ENCODE measurements at regions not wholly inside any gene's neighbourhood (a gene's known extent, or its start where the extent isn't known, plus 50 kb on each side); places are given as distances from the start of the nearest gene placed in this dataset.
"Not testable (repeated sequence)": the region's sequence is repeated elsewhere in the genome, so short reads cannot be mapped to it uniquely, and the experiment has no call there.

GRCh38 chr3:153448151-153448829 is 286.3 kb downstream of the RAP2B start:
- no peak for DNase-seq

DNA sequence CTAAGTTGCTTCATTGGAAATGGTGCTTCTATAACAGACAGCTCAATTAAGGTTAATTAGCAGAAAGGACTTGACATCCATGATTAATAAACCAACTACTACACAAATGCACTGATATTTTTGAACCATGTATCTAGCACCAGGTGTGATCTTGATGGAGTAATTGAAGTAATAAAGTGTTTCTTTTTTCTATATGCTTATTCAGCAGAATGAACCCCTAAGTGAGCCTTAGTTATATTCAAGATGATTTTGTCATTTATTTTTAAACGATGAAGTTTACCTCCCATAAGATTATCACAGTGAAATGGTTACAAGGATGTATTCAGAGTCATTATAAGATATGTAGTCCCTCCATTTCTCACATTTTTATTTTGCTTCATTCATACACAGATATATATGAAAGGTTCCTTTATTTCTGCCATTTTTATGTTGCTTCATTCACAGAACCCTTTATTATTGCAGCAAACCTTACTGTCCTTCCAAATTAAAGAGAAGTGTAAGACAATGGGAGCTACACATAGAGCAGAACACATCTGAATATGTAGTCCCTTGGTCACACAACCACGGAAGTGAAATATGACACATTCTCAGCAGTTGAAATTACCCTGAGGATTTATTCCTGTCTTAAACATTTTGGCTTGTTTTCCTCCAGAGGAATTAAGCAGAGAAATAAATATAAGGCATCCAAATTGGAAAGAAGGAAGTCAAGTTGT is 295.0 kb downstream of the RAP2B start:
- no peak for DNase-seq

DNA sequence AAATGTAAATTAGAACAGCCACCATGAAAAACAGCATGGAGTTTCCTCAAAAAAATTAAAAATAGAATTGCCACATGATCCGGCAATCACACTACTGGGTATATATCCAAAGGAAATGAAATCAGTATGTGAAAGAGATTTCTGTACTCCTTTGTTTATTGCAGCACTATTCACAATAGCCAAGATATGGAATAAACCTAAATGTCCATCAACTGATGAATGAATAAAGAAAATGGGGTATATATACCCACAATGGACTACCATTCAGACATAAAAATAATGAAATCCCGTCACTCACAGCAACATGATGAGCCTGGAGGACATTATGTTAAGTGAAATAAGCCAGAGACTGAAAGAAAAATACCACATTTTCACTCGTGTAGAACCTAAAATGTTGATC is 296.9 kb downstream of the RAP2B start:
- DNase-seq = no peak

DNA sequence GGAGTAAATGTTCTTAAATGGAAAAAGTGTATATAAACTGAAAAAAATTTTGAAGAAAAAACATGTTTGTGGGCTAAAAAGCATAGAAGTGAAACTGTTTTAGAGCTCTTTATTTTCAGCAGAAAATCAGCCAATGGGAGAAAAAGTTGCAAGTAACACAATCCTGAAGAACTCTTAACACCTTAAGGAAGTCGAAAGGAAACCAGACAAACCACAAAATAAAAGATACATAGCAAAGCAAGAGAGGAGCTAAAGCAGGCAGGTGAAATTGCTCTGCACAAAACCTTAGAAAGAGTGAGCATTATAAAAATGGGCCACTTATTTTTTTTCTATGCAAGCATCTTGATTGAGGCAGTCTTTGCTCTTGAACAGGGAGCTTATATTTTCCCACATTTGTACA is 300.5 kb downstream of the RAP2B start:
- DNase-seq = no peak

- DNase-seq = no peak
Observed at GRCh38 chr3:153463895-153464294, 301.9 kb downstream of the RAP2B start.

DNA sequence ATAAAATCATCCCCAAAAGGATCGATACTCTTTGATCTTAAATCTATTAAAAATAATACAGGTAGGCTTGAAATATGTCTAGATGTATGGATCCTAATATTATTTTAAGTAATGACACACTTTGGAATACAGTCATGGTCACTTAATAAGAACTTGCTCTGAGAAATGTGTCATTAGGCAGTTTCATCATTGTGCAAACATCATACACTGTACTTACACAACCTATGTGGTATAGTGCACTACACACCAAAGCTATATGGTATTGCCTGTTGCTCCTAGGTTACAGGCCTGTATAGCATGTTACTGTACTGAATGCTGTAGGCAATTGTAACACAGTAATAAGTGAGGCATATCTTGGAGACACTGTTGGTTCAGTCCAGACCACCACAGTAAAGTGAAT is 307.1 kb downstream of the RAP2B start:
- no peak for DNase-seq

DNA sequence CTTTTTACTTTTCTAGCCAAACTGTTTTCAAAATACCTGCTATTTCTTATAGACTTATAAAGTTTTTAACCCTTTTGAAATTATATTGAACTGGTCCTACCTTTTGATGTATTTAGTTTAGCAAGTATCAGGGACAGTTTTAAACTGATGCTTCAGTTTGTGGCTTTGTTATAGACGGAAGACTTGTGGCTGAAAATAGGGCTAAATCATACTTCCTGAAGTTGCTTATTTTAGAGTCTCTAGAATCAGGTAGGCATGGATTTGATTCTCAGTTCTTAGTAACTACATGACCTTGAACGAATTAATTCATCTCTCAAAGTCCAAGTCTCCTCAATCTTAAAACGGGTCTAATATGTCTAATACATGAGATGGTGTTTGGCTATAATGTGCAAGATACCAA is 322.8 kb downstream of the RAP2B start:
- no peak for DNase-seq

GRCh38 chr3:153495422-153495821 is 333.4 kb downstream of the RAP2B start:
- DNase-seq = no peak

- no peak for DNase-seq
Observed at GRCh38 chr3:153502682-153503081, 340.7 kb downstream of the RAP2B start.

GRCh38 chr3:153503873-153504272 is 341.8 kb downstream of the RAP2B start:
- no peak for DNase-seq

GRCh38 chr3:153506205-153506604 is 344.2 kb downstream of the RAP2B start:
- DNase-seq = not testable (repeated sequence)

GRCh38 chr3:153506686-153507085 is 344.7 kb downstream of the RAP2B start:
- not testable (repeated sequence) for DNase-seq

- no peak for DNase-seq
Observed at GRCh38 chr3:153513236-153513635, 351.2 kb downstream of the RAP2B start.

DNA sequence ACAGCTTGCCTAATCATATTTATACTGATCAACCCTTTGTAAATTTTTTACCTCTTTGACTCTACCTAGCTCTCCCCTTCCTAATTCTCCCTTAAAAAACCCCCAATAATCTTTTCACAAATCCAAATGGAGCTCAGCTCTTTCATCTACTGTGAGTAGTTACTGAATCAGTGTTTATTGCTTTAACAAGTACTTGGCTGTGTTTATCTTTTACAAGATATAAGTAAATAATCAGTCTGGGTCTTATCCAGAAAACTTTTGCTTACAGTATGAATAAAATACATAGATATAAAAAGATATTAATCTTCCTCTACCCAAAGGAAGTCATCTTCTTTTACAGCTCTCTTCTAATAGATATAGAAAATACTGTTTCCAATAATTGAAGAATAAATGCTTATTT is 366.4 kb downstream of the RAP2B start:
- DNase-seq = no peak

DNA sequence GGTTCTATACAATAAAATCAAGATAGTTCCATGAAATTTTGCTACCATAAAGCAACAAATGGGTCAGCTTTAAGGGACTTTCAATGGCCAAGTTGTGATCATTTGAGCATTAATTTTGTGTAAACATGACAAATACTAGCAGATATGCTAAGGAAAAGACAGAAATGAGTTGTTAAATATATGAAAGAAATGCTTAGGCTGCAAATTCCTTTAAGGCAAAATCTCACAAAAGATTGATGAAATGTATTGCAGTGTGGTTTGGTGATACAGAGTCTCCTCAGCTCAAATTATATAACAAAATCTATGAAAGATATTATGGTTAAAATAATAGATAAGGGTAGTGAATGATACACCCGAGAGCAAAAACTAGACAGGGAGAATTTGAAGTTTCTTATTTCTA is 377.2 kb downstream of the RAP2B start:
- no peak for DNase-seq

GRCh38 chr3:153545471-153545870 is 383.4 kb downstream of the RAP2B start:
- no peak for DNase-seq

DNA sequence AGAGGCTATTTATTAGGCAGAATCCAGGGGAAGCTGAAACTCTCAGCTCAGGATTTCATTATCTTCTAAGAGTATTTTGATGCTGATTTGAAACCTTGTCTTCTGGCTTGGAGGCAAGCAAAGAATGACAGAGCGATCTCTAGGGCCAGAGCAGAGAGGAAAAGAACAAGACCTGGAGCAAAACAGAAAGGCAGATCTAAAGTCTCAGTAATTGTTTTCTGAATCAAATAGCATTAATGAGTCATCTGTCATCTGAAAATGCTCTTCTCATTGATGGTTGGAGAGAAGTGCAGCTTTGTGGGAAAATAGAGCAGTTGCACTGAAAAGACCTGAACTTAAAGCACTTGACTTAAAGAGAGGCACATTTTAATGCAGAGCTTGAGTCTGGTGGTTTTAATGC is 385.9 kb downstream of the RAP2B start:
- DNase-seq = no peak

DNA sequence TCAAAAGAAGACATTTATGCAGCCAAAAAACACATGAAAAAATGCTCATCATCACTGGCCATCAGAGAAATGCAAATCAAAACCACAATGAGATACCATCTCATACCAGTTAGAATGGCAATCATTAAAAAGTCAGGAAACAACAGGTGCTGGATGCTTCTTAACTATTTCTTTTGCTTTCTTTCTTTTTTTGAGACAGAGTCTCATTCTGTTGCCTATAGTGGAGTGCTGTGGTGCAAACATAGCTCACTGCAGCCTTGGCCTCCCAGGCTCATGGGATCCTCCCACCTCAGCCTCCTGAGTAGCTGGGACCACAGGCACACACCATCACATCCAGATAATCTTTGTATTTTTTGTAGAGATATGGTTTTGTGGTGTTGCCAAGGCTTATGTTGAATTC is 387.7 kb downstream of the RAP2B start:
- not testable (repeated sequence) for DNase-seq

DNA sequence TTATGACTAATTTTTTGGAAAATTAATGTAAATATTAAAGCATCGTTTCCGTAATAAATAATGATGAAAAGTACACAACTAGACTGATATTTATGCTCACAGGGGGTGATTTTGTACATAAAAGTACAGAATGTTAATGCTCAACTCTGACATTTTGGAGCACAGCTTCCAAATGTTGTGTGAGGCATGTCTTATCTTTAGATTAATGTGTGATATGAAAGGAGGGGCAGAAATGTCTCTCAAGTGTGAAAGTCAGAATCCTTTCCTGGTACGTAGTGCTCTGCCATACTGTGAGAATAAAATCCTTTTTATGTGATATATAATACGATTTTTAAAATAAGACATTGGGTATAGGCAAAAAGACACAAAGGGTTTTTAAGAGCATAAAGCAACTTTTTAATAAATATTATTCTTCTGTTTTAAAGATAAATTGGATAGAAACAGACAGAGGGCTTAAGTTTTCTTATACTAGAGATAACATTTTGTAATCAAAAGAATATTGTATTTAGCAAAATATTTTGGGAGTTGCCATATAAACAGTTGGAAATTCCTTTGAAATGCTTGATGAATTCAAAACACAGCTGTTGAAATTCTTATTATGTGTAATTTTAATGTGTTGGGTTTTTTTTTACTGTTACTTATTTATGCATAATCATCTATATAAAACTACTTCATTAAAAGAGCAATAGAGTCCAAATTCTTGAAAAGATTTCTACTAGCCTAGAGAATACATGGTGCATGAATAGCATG is 389.7 kb downstream of the RAP2B start:
- no peak for DNase-seq

DNA sequence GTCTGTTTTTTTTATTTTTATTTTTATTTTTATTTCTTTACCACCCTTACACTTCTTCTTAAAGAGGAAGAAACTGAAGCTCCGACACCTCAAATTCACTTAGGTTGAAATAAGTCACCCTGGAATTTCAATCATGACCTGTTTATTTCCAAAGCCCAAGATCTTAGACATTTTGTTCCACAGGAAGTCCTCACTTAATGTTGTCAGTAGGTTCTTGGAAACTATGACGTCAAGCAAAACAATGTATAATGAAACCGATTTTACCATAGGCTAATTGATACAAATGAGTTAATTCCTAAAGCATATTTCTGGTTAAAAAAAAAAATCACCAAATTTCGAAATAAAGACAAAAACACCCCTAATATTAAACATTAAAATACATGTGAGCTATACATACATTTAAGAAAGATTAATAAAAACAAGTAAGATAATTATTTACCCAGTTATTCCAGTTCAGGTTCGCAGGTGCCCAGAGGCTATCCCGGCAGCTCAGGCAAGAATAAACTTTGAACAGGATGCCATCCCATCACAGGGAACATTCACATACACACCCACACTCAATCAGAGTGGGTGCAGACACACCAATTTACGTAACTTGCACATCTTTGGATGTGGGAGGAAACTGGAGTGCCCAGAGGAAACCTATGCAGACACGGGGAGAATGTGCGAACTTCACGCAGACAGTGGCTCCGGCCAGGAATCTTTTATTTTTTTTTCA is 391.0 kb downstream of the RAP2B start:
- DNase-seq = no peak

DNA sequence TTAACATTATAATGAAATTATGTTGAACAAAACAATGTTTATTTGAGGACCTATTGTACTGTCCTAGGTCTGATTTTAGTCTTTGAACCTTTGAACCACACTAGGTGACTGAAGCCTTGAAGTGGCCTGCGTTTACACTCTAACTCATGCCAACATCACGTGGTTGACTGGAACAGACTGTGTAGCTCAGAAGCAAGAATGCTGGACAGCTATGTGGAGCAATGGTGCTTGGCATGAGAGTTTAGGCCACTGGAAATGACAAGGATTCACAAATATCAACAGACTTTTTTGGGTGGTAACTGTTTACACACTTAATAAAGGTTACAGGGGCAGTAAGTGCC is 391.5 kb downstream of the RAP2B start:
- no peak for DNase-seq

GRCh38 chr3:153555919-153556318 is 393.9 kb downstream of the RAP2B start:
- no peak for DNase-seq

GRCh38 chr3:153559366-153559765 is 397.3 kb downstream of the RAP2B start:
- not testable (repeated sequence) for DNase-seq

GRCh38 chr3:153567011-153567410 is 405.0 kb downstream of the RAP2B start:
- no peak for DNase-seq

Data from activated CD4-positive, CD25-positive, alpha-beta regulatory T cell treated with anti-CD3 and anti-CD28 coated beads, Interleukin-2, amount 50 U/mL, for 72 hours (primary cell).